ENCODE measurements at regions not wholly inside any gene's neighbourhood (a gene's known extent, or its start where the extent isn't known, plus 50 kb on each side); places are given as distances from the start of the nearest gene placed in this dataset.
"Not testable (repeated sequence)": the region's sequence is repeated elsewhere in the genome, so short reads cannot be mapped to it uniquely, and the experiment has no call there.

- Histone ChIP-seq H3K27ac (ENCODE audit: insufficient read depth, low read length) (no peak overlapping the region), H3K27me3 (ENCODE audit: control insufficient read depth, insufficient read depth, low read length) (no peaks in the 10 kb centered on the region), H4K20me1 (ENCODE audit: control insufficient read depth, extremely low read depth, insufficient read depth, low read length) (no peaks in the 10 kb centered on the region), H3K4me3 (replicated peaks in 1 of 4; ENCODE audit: control extremely low read depth in 1 of 4, insufficient read depth in 1 of 4, low read depth in 3 of 4, low read length in 4 of 4) (no peak overlapping the region), H3K79me2 (ENCODE audit: control insufficient read depth, insufficient read depth, low read length) (no peaks in the 10 kb centered on the region), H2AFZ (ENCODE audit: low read length) (no peak overlapping the region), H3K9ac (ENCODE audit: insufficient read depth, low read length) (no peak overlapping the region), H3K9me3 (ENCODE audit: control insufficient read depth, insufficient read depth, low read depth, low read length) (no peaks in the 10 kb centered on the region), H3K36me3 (ENCODE audit: control insufficient read depth, insufficient read depth, low read length) (no peaks in the 10 kb centered on the region), H3K4me2 (ENCODE audit: extremely low read depth, insufficient read depth, low read length) (no peak overlapping the region), H3K4me1 (ENCODE audit: control insufficient read depth, extremely low read depth, insufficient read depth, low read length) (no peaks in the 10 kb centered on the region)
- peak in 1 of 2 donors; percentile 39 for DNase-seq (ENCODE audit: low read depth in 2 of 2)
- TF ChIP-seq CTCF (conservative IDR thresholded peaks at IDR 0.05 in 1 of 2, IDR thresholded peaks at IDR 0.05 in 1 of 2; ENCODE audit: low read depth in 1 of 2, low read length in 2 of 2) (no peak), EZH2 (IDR thresholded peaks at IDR 0.05; ENCODE audit: low read length, missing control alignments) (no peak)
Measured at GRCh38 chr12:90794212-90794611, 160.8 kb downstream of the CCER1 start.

GRCh38 chr12:90792718-90793117 is 162.3 kb downstream of the CCER1 start:
- H3K27me3 ChIP-seq (ENCODE audit: control insufficient read depth, insufficient read depth, low read length); H3K79me2 ChIP-seq (ENCODE audit: control insufficient read depth, insufficient read depth, low read length); H4K20me1 ChIP-seq (ENCODE audit: control insufficient read depth, extremely low read depth, insufficient read depth, low read length); H3K4me1 ChIP-seq (ENCODE audit: control insufficient read depth, extremely low read depth, insufficient read depth, low read length); DNase-seq (ENCODE audit: low read depth in 2 of 2); H3K4me2 ChIP-seq (ENCODE audit: extremely low read depth, insufficient read depth, low read length); H3K9ac ChIP-seq (ENCODE audit: insufficient read depth, low read length); H3K4me3 ChIP-seq (replicated peaks in 1 of 4; ENCODE audit: control extremely low read depth in 1 of 4, insufficient read depth in 1 of 4, low read depth in 3 of 4, low read length in 4 of 4); H3K36me3 ChIP-seq (ENCODE audit: control insufficient read depth, insufficient read depth, low read length); H3K27ac ChIP-seq (ENCODE audit: insufficient read depth, low read length); H3K9me3 ChIP-seq (ENCODE audit: control insufficient read depth, insufficient read depth, low read depth, low read length); H2AFZ ChIP-seq (ENCODE audit: low read length): not testable (repeated sequence)

GRCh38 chr12:90791445-90791844 is 163.5 kb downstream of the CCER1 start:
- no peak overlapping the region for H3K27ac ChIP-seq (ENCODE audit: insufficient read depth, low read length)
- H3K9ac ChIP-seq (ENCODE audit: insufficient read depth, low read length), result no peak overlapping the region
- DNase-seq (ENCODE audit: low read depth in 2 of 2), result no peak
- no peak overlapping the region for H2AFZ ChIP-seq (ENCODE audit: low read length)
- no peak overlapping the region for H3K4me2 ChIP-seq (ENCODE audit: extremely low read depth, insufficient read depth, low read length)
- H3K4me3 ChIP-seq (replicated peaks in 1 of 4; ENCODE audit: control extremely low read depth in 1 of 4, insufficient read depth in 1 of 4, low read depth in 3 of 4, low read length in 4 of 4), result no peak overlapping the region
- H3K27me3 ChIP-seq (ENCODE audit: control insufficient read depth, insufficient read depth, low read length), result no peaks in the 10 kb centered on the region
- TF ChIP-seq CTCF (conservative IDR thresholded peaks at IDR 0.05 in 1 of 2, IDR thresholded peaks at IDR 0.05 in 1 of 2; ENCODE audit: low read depth in 1 of 2, low read length in 2 of 2) (no peak), EZH2 (IDR thresholded peaks at IDR 0.05; ENCODE audit: low read length, missing control alignments) (no peak)
- no peaks in the 10 kb centered on the region for H3K9me3 ChIP-seq (ENCODE audit: control insufficient read depth, insufficient read depth, low read depth, low read length)
- H3K4me1 ChIP-seq (ENCODE audit: control insufficient read depth, extremely low read depth, insufficient read depth, low read length), result no peaks in the 10 kb centered on the region
- no peaks in the 10 kb centered on the region for H4K20me1 ChIP-seq (ENCODE audit: control insufficient read depth, extremely low read depth, insufficient read depth, low read length)
- H3K36me3 ChIP-seq (ENCODE audit: control insufficient read depth, insufficient read depth, low read length), result no peaks in the 10 kb centered on the region
- no peaks in the 10 kb centered on the region for H3K79me2 ChIP-seq (ENCODE audit: control insufficient read depth, insufficient read depth, low read length)
